ENCODE measurements at regions not wholly inside any gene's neighbourhood (a gene's known extent, or its start where the extent isn't known, plus 50 kb on each side); places are given as distances from the start of the nearest gene placed in this dataset.

DNA sequence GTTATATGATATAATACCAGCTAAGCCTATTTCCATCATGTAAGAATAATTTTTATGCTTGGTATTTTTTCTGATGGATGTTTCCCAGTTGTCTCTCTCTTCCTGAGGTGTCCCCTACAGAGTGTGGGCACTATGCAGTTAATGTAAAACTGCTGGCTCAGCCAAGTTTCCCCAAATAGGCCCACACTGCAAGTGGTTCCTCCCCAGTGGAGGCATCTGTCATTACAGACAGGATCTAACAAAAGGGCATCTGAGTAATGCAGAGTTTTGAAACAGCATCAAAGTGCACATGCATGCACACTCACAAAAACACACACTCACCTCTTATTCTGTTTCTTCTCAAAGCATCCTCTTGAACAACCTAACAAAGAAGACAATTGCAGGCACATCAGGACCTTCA is 221.0 kb downstream of the VCY1B start:
- TF ChIP-seq, protein P1, sequence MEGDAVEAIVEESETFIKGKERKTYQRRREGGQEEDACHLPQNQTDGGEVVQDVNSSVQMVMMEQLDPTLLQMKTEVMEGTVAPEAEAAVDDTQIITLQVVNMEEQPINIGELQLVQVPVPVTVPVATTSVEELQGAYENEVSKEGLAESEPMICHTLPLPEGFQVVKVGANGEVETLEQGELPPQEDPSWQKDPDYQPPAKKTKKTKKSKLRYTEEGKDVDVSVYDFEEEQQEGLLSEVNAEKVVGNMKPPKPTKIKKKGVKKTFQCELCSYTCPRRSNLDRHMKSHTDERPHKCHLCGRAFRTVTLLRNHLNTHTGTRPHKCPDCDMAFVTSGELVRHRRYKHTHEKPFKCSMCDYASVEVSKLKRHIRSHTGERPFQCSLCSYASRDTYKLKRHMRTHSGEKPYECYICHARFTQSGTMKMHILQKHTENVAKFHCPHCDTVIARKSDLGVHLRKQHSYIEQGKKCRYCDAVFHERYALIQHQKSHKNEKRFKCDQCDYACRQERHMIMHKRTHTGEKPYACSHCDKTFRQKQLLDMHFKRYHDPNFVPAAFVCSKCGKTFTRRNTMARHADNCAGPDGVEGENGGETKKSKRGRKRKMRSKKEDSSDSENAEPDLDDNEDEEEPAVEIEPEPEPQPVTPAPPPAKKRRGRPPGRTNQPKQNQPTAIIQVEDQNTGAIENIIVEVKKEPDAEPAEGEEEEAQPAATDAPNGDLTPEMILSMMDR (IDR thresholded peaks at IDR 0.05 in 8 of 11, conservative IDR thresholded peaks at IDR 0.05 in 3 of 11), result no peak
- TF ChIP-seq POLR2AphosphoS5 (IDR thresholded peaks at IDR 0.05) (no peak), POLR2A (IDR thresholded peaks at IDR 0.05) (no peak)
